ENCODE measurements at regions not wholly inside any gene's neighbourhood (a gene's known extent, or its start where the extent isn't known, plus 50 kb on each side); places are given as distances from the start of the nearest gene placed in this dataset.
"Not testable (repeated sequence)": the region's sequence is repeated elsewhere in the genome, so short reads cannot be mapped to it uniquely, and the experiment has no call there.

GRCh38 chrX:121356139-121356849 is 308.9 kb downstream of the GLUD2 start:
- no peak for DNase-seq (ENCODE audit: extremely low spot score)
- no peak overlapping the region for H3K27ac ChIP-seq (ENCODE audit: low read depth)
- no peaks in the 10 kb centered on the region for H3K36me3 ChIP-seq (ENCODE audit: insufficient read depth)
- WGBS = 87% methylated on average over 22 of the region's 22 CpGs
- no peak overlapping the region for H3K4me3 ChIP-seq (ENCODE audit: low read depth, low read length)
- H3K4me1 ChIP-seq (ENCODE audit: insufficient read depth) = no peaks in the 10 kb centered on the region

GRCh38 chrX:121356850-121357171 is 309.4 kb downstream of the GLUD2 start:
- DNase-seq (ENCODE audit: extremely low spot score) = no peak
- WGBS = 78% methylated on average over 6 of the region's 6 CpGs
- Histone ChIP-seq H3K4me3 (ENCODE audit: low read depth, low read length) (no peak overlapping the region), H3K36me3 (ENCODE audit: insufficient read depth) (no peaks in the 10 kb centered on the region), H3K4me1 (ENCODE audit: insufficient read depth) (no peaks in the 10 kb centered on the region), H3K27ac (ENCODE audit: low read depth) (no peak overlapping the region)

GRCh38 chrX:121360280-121360679 is 312.9 kb downstream of the GLUD2 start:
- H3K27ac ChIP-seq (ENCODE audit: low read depth) = no peak overlapping the region
- no peaks in the 10 kb centered on the region for H3K4me1 ChIP-seq (ENCODE audit: insufficient read depth)
- no peak overlapping the region for H3K4me3 ChIP-seq (ENCODE audit: low read depth, low read length)
- no peaks in the 10 kb centered on the region for H3K36me3 ChIP-seq (ENCODE audit: insufficient read depth)
- DNase-seq (ENCODE audit: extremely low spot score) = no peak
- 98% methylated on average over 1 of the region's 1 CpG for WGBS

GRCh38 chrX:121365572-121366161 is 318.3 kb downstream of the GLUD2 start:
- no peak for DNase-seq (ENCODE audit: extremely low spot score)
- H3K4me1 ChIP-seq (ENCODE audit: insufficient read depth) = no peaks in the 10 kb centered on the region
- WGBS = 39% methylated on average over 13 of the region's 13 CpGs
- no peak overlapping the region for H3K4me3 ChIP-seq (ENCODE audit: low read depth, low read length)
- no peaks in the 10 kb centered on the region for H3K36me3 ChIP-seq (ENCODE audit: insufficient read depth)
- H3K27ac ChIP-seq (ENCODE audit: low read depth) = no peak overlapping the region

- DNase-seq (ENCODE audit: extremely low spot score) = no peak
- 48% methylated on average over 3 of the region's 3 CpGs for WGBS
Observed at GRCh38 chrX:121374471-121374870, 327.1 kb downstream of the GLUD2 start.

GRCh38 chrX:121381915-121382314 is 334.5 kb downstream of the GLUD2 start:
- H3K27ac ChIP-seq (ENCODE audit: low read depth); H3K4me1 ChIP-seq (ENCODE audit: insufficient read depth); H3K4me3 ChIP-seq (ENCODE audit: low read depth, low read length); H3K36me3 ChIP-seq (ENCODE audit: insufficient read depth); DNase-seq (ENCODE audit: extremely low spot score): not testable (repeated sequence)
- 82% methylated on average over 7 of the region's 7 CpGs for WGBS

More at GRCh38 chrX:121374471-121374870, 327.1 kb downstream of the GLUD2 start:
- no peak overlapping the region for H3K4me3 ChIP-seq (ENCODE audit: low read depth, low read length)
- no peaks in the 10 kb centered on the region for H3K36me3 ChIP-seq (ENCODE audit: insufficient read depth)
- no peaks in the 10 kb centered on the region for H3K4me1 ChIP-seq (ENCODE audit: insufficient read depth)
- H3K27ac ChIP-seq (ENCODE audit: low read depth) = no peak overlapping the region

GRCh38 chrX:121389976-121390714 is 342.7 kb downstream of the GLUD2 start:
- no peak for DNase-seq (ENCODE audit: extremely low spot score)
- H3K4me1 ChIP-seq (ENCODE audit: insufficient read depth) = no peaks in the 10 kb centered on the region
- H3K4me3 ChIP-seq (ENCODE audit: low read depth, low read length) = no peak overlapping the region
- no peak overlapping the region for H3K27ac ChIP-seq (ENCODE audit: low read depth)
- WGBS = 39% methylated on average over 4 of the region's 4 CpGs
- H3K36me3 ChIP-seq (ENCODE audit: insufficient read depth) = no peaks in the 10 kb centered on the region

- no peak overlapping the region for H3K4me3 ChIP-seq (ENCODE audit: low read depth, low read length)
Observed at GRCh38 chrX:121405826-121406225, 358.4 kb downstream of the GLUD2 start.

GRCh38 chrX:121407627-121408026 is 360.2 kb downstream of the GLUD2 start:
- H3K27ac ChIP-seq (ENCODE audit: low read depth) = no peak overlapping the region
- no peak overlapping the region for H3K4me3 ChIP-seq (ENCODE audit: low read depth, low read length)
- H3K4me1 ChIP-seq (ENCODE audit: insufficient read depth) = no peaks in the 10 kb centered on the region
- DNase-seq (ENCODE audit: extremely low spot score) = no peak
- no peaks in the 10 kb centered on the region for H3K36me3 ChIP-seq (ENCODE audit: insufficient read depth)
- 88% methylated on average over 5 of the region's 5 CpGs for WGBS

More at GRCh38 chrX:121405826-121406225, 358.4 kb downstream of the GLUD2 start:
- WGBS = 30% methylated on average over 4 of the region's 4 CpGs
- DNase-seq (ENCODE audit: extremely low spot score) = no peak
- no peaks in the 10 kb centered on the region for H3K36me3 ChIP-seq (ENCODE audit: insufficient read depth)
- H3K27ac ChIP-seq (ENCODE audit: low read depth) = no peak overlapping the region
- H3K4me1 ChIP-seq (ENCODE audit: insufficient read depth) = no peaks in the 10 kb centered on the region

- not testable (repeated sequence) for H3K27ac ChIP-seq (ENCODE audit: low read depth); DNase-seq (ENCODE audit: extremely low spot score); H3K4me3 ChIP-seq (ENCODE audit: low read depth, low read length); H3K36me3 ChIP-seq (ENCODE audit: insufficient read depth); H3K4me1 ChIP-seq (ENCODE audit: insufficient read depth)
- WGBS = 97% methylated on average over 27 of the region's 27 CpGs
Observed at GRCh38 chrX:121431514-121431913, 384.1 kb downstream of the GLUD2 start.

- Histone ChIP-seq H3K4me1 (ENCODE audit: insufficient read depth) (no peaks in the 10 kb centered on the region), H3K36me3 (ENCODE audit: insufficient read depth) (no peaks in the 10 kb centered on the region), H3K4me3 (ENCODE audit: low read depth, low read length) (no peak overlapping the region), H3K27ac (ENCODE audit: low read depth) (no peak overlapping the region)
- whole genome bisulfite sequencing = 100% methylated on average over 1 of the region's 1 CpG
- DNase-seq (ENCODE audit: extremely low spot score) = no peak
Observed at GRCh38 chrX:121433289-121433688, 385.9 kb downstream of the GLUD2 start.

- WGBS = 97% methylated on average over 23 of the region's 23 CpGs
- H3K4me3 ChIP-seq (ENCODE audit: low read depth, low read length); DNase-seq (ENCODE audit: extremely low spot score); H3K36me3 ChIP-seq (ENCODE audit: insufficient read depth); H3K27ac ChIP-seq (ENCODE audit: low read depth); H3K4me1 ChIP-seq (ENCODE audit: insufficient read depth): not testable (repeated sequence)
Observed at GRCh38 chrX:121437666-121438065, 390.3 kb downstream of the GLUD2 start.

GRCh38 chrX:121455890-121456289 is 408.5 kb downstream of the GLUD2 start:
- Histone ChIP-seq H3K36me3 (ENCODE audit: insufficient read depth) (no peaks in the 10 kb centered on the region), H3K27ac (ENCODE audit: low read depth) (no peak overlapping the region), H3K4me1 (ENCODE audit: insufficient read depth) (no peaks in the 10 kb centered on the region), H3K4me3 (ENCODE audit: low read depth, low read length) (no peak overlapping the region)
- DNase-seq (ENCODE audit: extremely low spot score) = no peak
- WGBS = 69% methylated on average over 1 of the region's 1 CpG

GRCh38 chrX:121456315-121456714 is 408.9 kb downstream of the GLUD2 start:
- WGBS = 68% methylated on average over 3 of the region's 3 CpGs

More at GRCh38 chrX:121456315-121456714, 408.9 kb downstream of the GLUD2 start:
- Histone ChIP-seq H3K4me1 (ENCODE audit: insufficient read depth) (no peaks in the 10 kb centered on the region), H3K36me3 (ENCODE audit: insufficient read depth) (no peaks in the 10 kb centered on the region), H3K27ac (ENCODE audit: low read depth) (no peak overlapping the region), H3K4me3 (ENCODE audit: low read depth, low read length) (no peak overlapping the region)
- DNase-seq (ENCODE audit: extremely low spot score) = no peak
